CD4-positive, alpha-beta T cell (primary cell): ENCODE measurements at regions not wholly inside any gene's neighbourhood (a gene's known extent, or its start where the extent isn't known, plus 50 kb on each side); places are given as distances from the start of the nearest gene placed in this dataset.

Experiments
- ATAC-seq: fragments of 200-7000 bp; cut with Tn5 transposase; one replicate; pipeline ENCODE4 v1.10.0; 2022; ENCODE audit warnings: mild to moderate bottlenecking; ENCODE audit not compliant: poor library complexity
- CTCF ChIA-PET: fragments of 350-600 bp; sonication (Branson Sonifier 250); formaldehyde crosslinking; loops from one replicate; lab custom pipeline; 2021; ENCODE audit warnings: antibody characterized with exemption, inconsistent platforms; lab: Charles Lee
- POLR2A ChIA-PET: fragments of 350-600 bp; sonication (Branson Sonifier 250); formaldehyde crosslinking; loops from one replicate; lab custom pipeline; 2021; ENCODE audit warnings: antibody characterized with exemption, inconsistent platforms; lab: Charles Lee
- DNase-seq, 14 experiments: peaks; one replicate each; pipeline ENCODE4 v3.0.0-alpha.2; 2013 to 2020; ENCODE audit warnings: mixed read lengths in 2 of 14
- H3K27ac ChIP-seq, 2 donors: one replicate each; pipeline versions ENCODE4 v1.5.1 to v1.7.0; 2013; ENCODE audit warnings: low read length in 2 of 2, low read depth in 1 of 2, mild to moderate bottlenecking in 1 of 2
- H3K27me3 ChIP-seq, 2 experiments: 1 replicate in 1 of 2; 2 replicates in 1 of 2; pipeline versions ENCODE4 v1.6.1 to v1.7.0; 2013; ENCODE audit warnings: low read length in 2 of 2, control low read depth in 1 of 2, mild to moderate bottlenecking in 1 of 2, moderate library complexity in 1 of 2; ENCODE audit not compliant: insufficient read depth in 2 of 2, control insufficient read depth in 1 of 2
- H3K36me3 ChIP-seq: one replicate; pipeline ENCODE4 v1.6.1; 2013; ENCODE audit warnings: low read length, control low read depth; ENCODE audit not compliant: insufficient read depth
- H3K4me1 ChIP-seq: one replicate; pipeline ENCODE4 v1.6.1; 2013; ENCODE audit warnings: low read length, control low read depth; ENCODE audit not compliant: insufficient read depth
- H3K4me3 ChIP-seq: one replicate; pipeline ENCODE4 v1.5.1; 2013; ENCODE audit warnings: mild to moderate bottlenecking, low read length, moderate library complexity
- H3K9me3 ChIP-seq, 2 experiments: 1 replicate in 1 of 2; 2 replicates in 1 of 2; pipeline versions ENCODE4 v1.6.1 to v1.7.0; 2013; ENCODE audit warnings: low read length in 2 of 2, mild to moderate bottlenecking in 2 of 2, control low read depth in 1 of 2, moderate library complexity in 1 of 2; ENCODE audit not compliant: control insufficient read depth in 1 of 2, insufficient read depth in 1 of 2
- H3K27ac Mint-ChIP-seq: one replicate; pipeline ENCODE4 v1.8.0; 2020; ENCODE audit warnings: mixed read lengths
- H3K27me3 Mint-ChIP-seq: one replicate; pipeline ENCODE4 v1.8.0; 2021; ENCODE audit warnings: mixed read lengths
- H3K36me3 Mint-ChIP-seq: one replicate; pipeline ENCODE4 v1.8.0; 2021; ENCODE audit warnings: low read depth, mixed read lengths
- H3K4me1 Mint-ChIP-seq: one replicate; pipeline ENCODE4 v1.8.0; 2021; ENCODE audit warnings: low read depth, mixed read lengths
- H3K4me3 Mint-ChIP-seq: one replicate; pipeline ENCODE4 v1.8.0; 2020; ENCODE audit warnings: mild to moderate bottlenecking, mixed read lengths
- H3K9me3 Mint-ChIP-seq: one replicate; pipeline ENCODE4 v1.8.0; 2020; ENCODE audit warnings: mixed read lengths
- intact Hi-C, 2 experiments: fragments of 100-400 bp; cut with DNase I in 1 of 2; cut with micrococcal nuclease in 1 of 2; formaldehyde crosslinking; loops; one replicate each; pipeline versions ENCODE4 v1.15.1 to v1.9.0; 2023 to 2025; cut with DNase I, micrococcal nuclease
- TF ChIP-seq, protein P1 (sequence below): fragments of 200-600 bp; IDR thresholded peaks from one replicate; pipeline ENCODE4 v1.8.0; 2022; ENCODE audit warnings: antibody characterized with exemption, mild to moderate bottlenecking

- intact Hi-C loops = no loop called here
- Mint-ChIP-seq H3K4me3 (no peak overlapping the region), H3K4me1 (no peaks in the 10 kb centered on the region), H3K27ac (no peak overlapping the region), H3K9me3 (peaks cover 4% of the 10 kb centered on the region), H3K36me3 (no peaks in the 10 kb centered on the region), H3K27me3 (no peaks in the 10 kb centered on the region)
- TF ChIP-seq, protein P1, sequence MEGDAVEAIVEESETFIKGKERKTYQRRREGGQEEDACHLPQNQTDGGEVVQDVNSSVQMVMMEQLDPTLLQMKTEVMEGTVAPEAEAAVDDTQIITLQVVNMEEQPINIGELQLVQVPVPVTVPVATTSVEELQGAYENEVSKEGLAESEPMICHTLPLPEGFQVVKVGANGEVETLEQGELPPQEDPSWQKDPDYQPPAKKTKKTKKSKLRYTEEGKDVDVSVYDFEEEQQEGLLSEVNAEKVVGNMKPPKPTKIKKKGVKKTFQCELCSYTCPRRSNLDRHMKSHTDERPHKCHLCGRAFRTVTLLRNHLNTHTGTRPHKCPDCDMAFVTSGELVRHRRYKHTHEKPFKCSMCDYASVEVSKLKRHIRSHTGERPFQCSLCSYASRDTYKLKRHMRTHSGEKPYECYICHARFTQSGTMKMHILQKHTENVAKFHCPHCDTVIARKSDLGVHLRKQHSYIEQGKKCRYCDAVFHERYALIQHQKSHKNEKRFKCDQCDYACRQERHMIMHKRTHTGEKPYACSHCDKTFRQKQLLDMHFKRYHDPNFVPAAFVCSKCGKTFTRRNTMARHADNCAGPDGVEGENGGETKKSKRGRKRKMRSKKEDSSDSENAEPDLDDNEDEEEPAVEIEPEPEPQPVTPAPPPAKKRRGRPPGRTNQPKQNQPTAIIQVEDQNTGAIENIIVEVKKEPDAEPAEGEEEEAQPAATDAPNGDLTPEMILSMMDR = no peak
- POLR2A ChIA-PET = no interaction called here
- Histone ChIP-seq H3K4me3 (no peak overlapping the region), H3K4me1 (no peaks in the 10 kb centered on the region), H3K27ac (no peak overlapping the region), H3K9me3 (no peaks in the 10 kb centered on the region), H3K27me3 (no peaks in the 10 kb centered on the region), H3K36me3 (no peaks in the 10 kb centered on the region)
- CTCF ChIA-PET = no interaction called here
- DNase-seq (no peak), ATAC-seq (no peak)
Observed at GRCh38 chr9:106738109-106738508, 124.9 kb upstream of the ZNF462 start.

DNA sequence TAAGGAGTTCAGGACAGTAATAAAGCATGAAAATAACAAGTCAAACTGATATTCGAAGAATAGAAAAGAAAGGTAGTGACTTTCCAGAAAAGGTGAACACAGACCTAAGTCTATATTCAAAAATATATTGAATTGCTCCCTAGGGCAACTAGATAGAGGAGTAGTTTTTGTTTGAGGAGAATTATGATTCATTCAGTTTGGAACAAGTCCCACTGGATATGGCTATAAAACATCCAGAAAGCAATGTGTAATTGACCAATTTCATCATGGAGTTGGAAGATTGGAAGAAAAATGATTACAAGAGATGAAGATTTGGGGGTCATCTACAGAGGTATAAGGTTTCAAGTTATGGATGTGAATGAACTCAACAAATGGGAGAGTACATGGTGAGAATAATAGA lies 117.5 kb upstream of the ZNF462 start:
- ChIA-PET CTCF (no interaction called here), POLR2A (no interaction called here)
- Mint-ChIP-seq H3K27me3 (no peaks in the 10 kb centered on the region), H3K27ac (no peak overlapping the region), H3K9me3 (no peaks in the 10 kb centered on the region), H3K36me3 (no peaks in the 10 kb centered on the region), H3K4me3 (no peak overlapping the region), H3K4me1 (no peaks in the 10 kb centered on the region)
- no peaks in the 10 kb centered on the region for H3K27me3 ChIP-seq
- TF ChIP-seq, protein P1 = no peak
- no peak overlapping the region for H3K4me3 ChIP-seq
- H3K4me1 ChIP-seq = no peaks in the 10 kb centered on the region
- H3K36me3 ChIP-seq = no peaks in the 10 kb centered on the region
- no peaks in the 10 kb centered on the region for H3K9me3 ChIP-seq
- no peak overlapping the region for H3K27ac ChIP-seq
- intact Hi-C loops = no loop called here
- DNase-seq = no peak
- ATAC-seq = no peak

- Mint-ChIP-seq H3K4me1 (no peaks in the 10 kb centered on the region), H3K27ac (no peak overlapping the region), H3K9me3 (no peaks in the 10 kb centered on the region), H3K4me3 (no peak overlapping the region), H3K27me3 (no peaks in the 10 kb centered on the region), H3K36me3 (no peaks in the 10 kb centered on the region)
- POLR2A ChIA-PET = no interaction called here
- no peak for DNase-seq
- Histone ChIP-seq H3K9me3 (no peaks in the 10 kb centered on the region), H3K36me3 (no peaks in the 10 kb centered on the region), H3K27me3 (no peaks in the 10 kb centered on the region), H3K4me1 (no peaks in the 10 kb centered on the region), H3K4me3 (no peak overlapping the region), H3K27ac (no peak overlapping the region)
- intact Hi-C loops = no loop called here
- ATAC-seq = no peak
- TF ChIP-seq, protein P1 = no peak
- CTCF ChIA-PET = no interaction called here
Observed at GRCh38 chr9:106745876-106746275, 117.1 kb upstream of the ZNF462 start.
